Fibroblast of mammary gland (primary cell): ENCODE measurements at regions not wholly inside any gene's neighbourhood (a gene's known extent, or its start where the extent isn't known, plus 50 kb on each side); places are given as distances from the start of the nearest gene placed in this dataset.

Experiments used
- DNase-seq: peaks from one replicate; pipeline ENCODE4 v3.0.0-alpha.2; 2010; ENCODE audit warnings: low read depth
- H3K4me3 ChIP-seq: 2 replicates; pipeline ENCODE4 v1.5.1; 2011; ENCODE audit warnings: low read depth, mild to moderate bottlenecking, low read length, moderate library complexity; ENCODE audit not compliant: control insufficient read depth
- TF ChIP-seq, protein P1 (sequence below): conservative IDR thresholded peaks from 2 replicates; pipeline ENCODE4 v1.5.1; 2011; ENCODE audit warnings: low read depth, low read length, inconsistent platforms; ENCODE audit not compliant: control insufficient read depth, insufficient read depth

DNA sequence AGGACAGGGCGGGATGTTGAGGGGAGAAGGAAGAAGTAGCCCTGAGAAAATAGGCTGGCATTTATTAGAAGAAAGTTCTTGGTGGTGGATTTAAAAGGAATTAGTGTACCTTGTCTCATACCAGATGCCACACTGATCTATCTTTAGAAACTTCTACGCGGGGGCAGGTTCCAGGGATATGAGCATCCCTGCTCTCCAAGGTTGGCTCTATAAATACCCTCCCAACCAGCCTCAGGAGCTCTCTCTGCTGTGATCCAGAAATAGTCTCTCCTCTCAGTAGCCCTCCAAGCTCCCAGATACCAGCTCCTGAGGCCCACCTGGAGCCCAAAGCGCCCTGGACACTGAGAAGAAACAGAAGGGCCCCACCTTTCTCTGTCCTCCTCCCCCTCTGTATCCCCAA is 128.3 kb upstream of the TNR start:
- TF ChIP-seq, protein P1, sequence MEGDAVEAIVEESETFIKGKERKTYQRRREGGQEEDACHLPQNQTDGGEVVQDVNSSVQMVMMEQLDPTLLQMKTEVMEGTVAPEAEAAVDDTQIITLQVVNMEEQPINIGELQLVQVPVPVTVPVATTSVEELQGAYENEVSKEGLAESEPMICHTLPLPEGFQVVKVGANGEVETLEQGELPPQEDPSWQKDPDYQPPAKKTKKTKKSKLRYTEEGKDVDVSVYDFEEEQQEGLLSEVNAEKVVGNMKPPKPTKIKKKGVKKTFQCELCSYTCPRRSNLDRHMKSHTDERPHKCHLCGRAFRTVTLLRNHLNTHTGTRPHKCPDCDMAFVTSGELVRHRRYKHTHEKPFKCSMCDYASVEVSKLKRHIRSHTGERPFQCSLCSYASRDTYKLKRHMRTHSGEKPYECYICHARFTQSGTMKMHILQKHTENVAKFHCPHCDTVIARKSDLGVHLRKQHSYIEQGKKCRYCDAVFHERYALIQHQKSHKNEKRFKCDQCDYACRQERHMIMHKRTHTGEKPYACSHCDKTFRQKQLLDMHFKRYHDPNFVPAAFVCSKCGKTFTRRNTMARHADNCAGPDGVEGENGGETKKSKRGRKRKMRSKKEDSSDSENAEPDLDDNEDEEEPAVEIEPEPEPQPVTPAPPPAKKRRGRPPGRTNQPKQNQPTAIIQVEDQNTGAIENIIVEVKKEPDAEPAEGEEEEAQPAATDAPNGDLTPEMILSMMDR: no peak
- H3K4me3 ChIP-seq: no peak overlapping the region
- DNase-seq: no peak

DNA sequence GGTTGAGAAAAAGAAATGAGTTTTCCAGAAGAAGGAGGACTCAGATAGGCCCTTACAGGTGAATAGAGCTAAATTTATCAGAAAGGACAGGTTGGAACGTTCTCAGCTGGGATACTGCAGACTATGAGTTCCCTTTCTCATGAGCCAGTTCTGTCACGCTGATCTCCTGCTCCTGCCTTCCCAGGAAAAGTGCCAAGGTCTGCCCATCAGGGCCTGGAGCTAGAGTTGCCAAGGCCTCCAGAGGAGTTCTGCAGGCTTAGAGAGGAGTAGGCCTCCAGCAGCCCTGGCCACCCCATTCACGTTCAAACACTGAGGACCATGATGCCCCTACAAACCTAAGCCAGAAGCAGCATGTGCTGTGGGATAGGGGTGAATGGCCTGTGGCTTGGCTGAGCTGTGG is 126.8 kb upstream of the TNR start:
- no peak for DNase-seq
- TF ChIP-seq, protein P1: no peak
- no peak overlapping the region for H3K4me3 ChIP-seq

DNA sequence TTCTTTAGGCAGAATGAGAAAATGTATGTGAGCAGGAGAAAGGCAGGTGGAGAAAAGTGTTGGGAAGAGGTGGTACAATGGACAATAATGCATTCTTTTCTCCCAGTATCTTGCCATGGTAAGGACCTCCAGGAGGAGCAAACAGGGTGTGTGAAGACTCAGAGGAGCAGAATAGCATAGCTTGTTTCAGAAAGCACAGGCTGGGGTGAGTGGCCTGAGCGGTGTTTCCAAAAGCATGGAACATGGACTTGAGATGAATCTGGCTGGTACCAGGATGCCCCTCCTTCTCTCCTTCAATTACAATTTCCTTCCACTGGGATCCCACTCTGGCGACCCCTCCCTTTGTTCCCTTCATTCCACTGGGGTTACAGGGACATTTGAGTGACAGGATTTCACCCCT is 123.4 kb upstream of the TNR start:
- DNase-seq: no peak
- TF ChIP-seq, protein P1: no peak
- no peak overlapping the region for H3K4me3 ChIP-seq

DNA sequence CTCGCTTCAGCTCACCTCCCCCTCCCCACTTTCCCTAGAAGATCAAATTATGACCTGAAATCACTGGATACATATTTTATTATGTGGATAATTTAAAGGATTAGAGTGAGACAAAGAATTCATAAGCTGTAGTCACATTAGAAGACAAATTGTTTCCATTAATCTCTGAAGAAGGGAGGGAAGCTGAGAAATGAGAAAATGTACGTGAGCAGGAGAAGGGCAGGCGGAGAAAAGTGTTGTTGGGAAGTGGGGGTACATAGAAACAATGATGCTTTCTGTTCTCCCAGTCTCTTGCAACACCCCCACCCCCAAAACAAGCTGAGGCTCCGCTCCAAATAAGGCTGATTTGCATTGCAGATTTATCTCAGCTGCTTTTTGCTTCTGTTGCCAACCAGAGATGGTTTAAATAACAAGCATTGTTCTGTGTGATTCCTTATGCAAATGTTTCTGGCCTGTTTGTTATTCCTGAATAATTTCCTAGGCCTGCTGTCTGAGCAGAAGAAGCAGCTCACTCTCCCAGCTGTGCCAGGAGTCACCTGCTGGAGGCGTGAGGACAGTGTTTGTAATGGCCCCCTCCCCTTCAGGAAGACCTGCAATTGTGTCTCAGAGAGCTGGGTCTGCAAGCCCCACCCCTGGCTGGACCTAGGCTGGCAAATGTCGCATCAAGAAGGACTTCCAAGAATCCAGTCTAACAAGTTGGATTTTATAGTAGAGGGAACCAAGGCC is 121.8 kb upstream of the TNR start:
- TF ChIP-seq, protein P1: no peak
- H3K4me3 ChIP-seq: no peak overlapping the region
- no peak for DNase-seq

DNA sequence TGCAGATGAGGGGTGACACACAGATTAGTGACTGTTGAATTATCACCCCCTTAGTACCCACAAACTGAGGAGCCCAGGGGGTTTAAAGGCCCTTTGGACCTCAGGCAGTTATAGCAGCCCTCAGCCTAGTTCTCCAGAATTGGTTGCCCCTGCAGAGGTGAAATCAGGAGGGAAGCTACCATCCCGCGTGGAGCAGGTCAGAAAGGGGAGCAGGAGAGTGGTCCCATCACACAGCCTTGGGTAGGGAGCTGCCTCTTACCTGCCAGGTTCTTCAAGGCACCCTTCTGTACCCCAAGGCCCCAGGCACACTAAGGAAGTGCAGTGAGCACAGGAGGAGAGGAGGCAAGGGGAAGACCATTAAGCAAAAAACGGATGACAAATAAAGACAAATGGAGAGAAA is 121.2 kb upstream of the TNR start:
- TF ChIP-seq, protein P1: no peak
- no peak for DNase-seq
- no peak overlapping the region for H3K4me3 ChIP-seq

DNA sequence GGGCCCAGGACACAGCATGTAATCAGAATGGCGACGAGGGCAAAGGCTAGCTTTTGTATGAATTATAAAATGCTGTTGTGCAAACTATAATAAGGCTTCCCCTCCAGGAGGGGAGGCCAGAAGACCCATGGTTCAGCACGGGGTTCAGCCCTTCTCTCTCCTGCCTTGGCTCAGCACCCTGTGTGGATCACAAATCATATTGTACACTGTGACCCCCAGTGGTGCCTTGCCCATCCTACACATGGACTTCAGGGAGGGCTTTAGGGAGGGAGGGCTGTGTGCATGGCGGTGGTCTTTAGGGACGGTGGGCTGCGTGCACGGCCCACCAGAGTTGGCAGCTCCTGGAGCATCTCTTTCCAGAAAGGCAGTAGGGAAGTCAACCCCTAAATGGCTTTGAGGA is 120.8 kb upstream of the TNR start:
- DNase-seq: no peak
- TF ChIP-seq, protein P1: no peak
- H3K4me3 ChIP-seq: no peak overlapping the region
